Ectodermal cell (in vitro differentiated cells): ENCODE measurements at regions not wholly inside any gene's neighbourhood (a gene's known extent, or its start where the extent isn't known, plus 50 kb on each side); places are given as distances from the start of the nearest gene placed in this dataset.

Experiments used
- H3K27ac ChIP-seq: 2 replicates; pipeline ENCODE4 v1.7.0; 2013; ENCODE audit warnings: mild to moderate bottlenecking, low read depth, low read length; ENCODE audit not compliant: insufficient read depth, poor library complexity, severe bottlenecking
- H3K27me3 ChIP-seq: 2 replicates; pipeline ENCODE4 v1.7.0; 2013; ENCODE audit warnings: mild to moderate bottlenecking, low read length; ENCODE audit not compliant: insufficient read depth, control insufficient read depth, poor library complexity, severe bottlenecking
- H3K36me3 ChIP-seq: one replicate; pipeline ENCODE4 v1.7.0; 2013; ENCODE audit warnings: low read length; ENCODE audit not compliant: control insufficient read depth, insufficient read depth
- H3K4me1 ChIP-seq: one replicate; pipeline ENCODE4 v1.7.0; 2013; ENCODE audit warnings: low read length; ENCODE audit not compliant: control insufficient read depth, insufficient read depth
- H3K4me3 ChIP-seq: 2 replicates; pipeline ENCODE4 v1.7.0; 2013; ENCODE audit warnings: low read depth, low read length, control low read depth; ENCODE audit not compliant: insufficient read depth
- H3K9me3 ChIP-seq: 2 replicates; pipeline ENCODE4 v1.7.0; 2013; ENCODE audit warnings: mild to moderate bottlenecking, low read length, moderate library complexity; ENCODE audit not compliant: control insufficient read depth
- WGBS, 2 experiments: methylation state at CpG; one replicate each; pipeline ENCODE4 v1.1.7; 2013; ENCODE audit warnings: missing lambda C conversion rate in 2 of 2; 5-methylcytosine and 5-hydroxymethylcytosine counted together

DNA sequence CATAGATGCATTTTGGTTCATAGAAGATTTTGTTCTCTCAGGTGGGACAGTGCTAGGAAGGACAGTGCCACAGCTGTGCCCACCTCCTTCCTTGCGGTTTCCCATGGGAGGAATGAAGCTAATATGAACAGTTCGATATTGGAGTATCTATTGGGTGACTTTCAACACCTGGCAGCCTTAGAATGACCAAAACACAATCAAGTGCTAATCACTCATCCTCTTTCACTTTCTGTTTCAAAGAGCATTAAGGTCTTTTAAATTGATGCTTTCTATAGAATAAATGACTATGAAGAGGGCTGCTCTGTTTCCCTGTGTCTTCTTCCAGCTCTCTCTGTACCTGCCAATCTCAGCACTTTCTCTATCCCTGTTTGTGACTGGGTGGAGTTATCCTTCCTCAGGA is 784.0 kb downstream of the MRPL39 start:
- 85 to 94% methylated on average over 2 of the region's 2 CpGs for WGBS, 2 experiments
- Histone ChIP-seq H3K9me3 (no peaks in the 10 kb centered on the region), H3K4me3 (no peak overlapping the region), H3K27ac (no peak overlapping the region), H3K27me3 (no peaks in the 10 kb centered on the region), H3K36me3 (no peaks in the 10 kb centered on the region), H3K4me1 (no peaks in the 10 kb centered on the region)

DNA sequence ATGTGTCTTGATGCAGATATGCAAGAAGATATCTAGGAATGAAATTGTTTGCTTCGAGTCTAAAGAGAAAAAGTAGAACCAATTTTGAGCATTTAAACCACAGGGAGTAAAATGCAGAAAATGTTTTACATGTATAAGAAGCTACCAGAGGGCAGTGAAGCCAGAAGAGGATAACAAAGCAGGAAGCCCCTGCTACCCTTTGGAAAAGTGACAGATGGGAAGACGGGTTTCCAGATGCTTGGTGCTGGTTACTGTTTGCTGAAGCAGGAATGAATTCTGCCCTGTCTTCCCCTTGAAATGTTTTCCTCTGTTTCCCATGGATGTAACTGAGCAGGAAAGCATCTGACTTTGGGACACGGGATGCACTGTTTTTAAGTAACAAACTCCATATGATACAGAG is 822.2 kb downstream of the MRPL39 start:
- H3K4me1 ChIP-seq = no peaks in the 10 kb centered on the region
- H3K27me3 ChIP-seq = no peaks in the 10 kb centered on the region
- H3K4me3 ChIP-seq = no peak overlapping the region
- H3K36me3 ChIP-seq = no peaks in the 10 kb centered on the region
- H3K9me3 ChIP-seq = no peaks in the 10 kb centered on the region
- H3K27ac ChIP-seq = no peak overlapping the region
- 46 to 60% methylated on average over 3 of the region's 3 CpGs for WGBS, 2 experiments

GRCh38 chr21:24781146-24781545 is 826.1 kb downstream of the MRPL39 start:
- H3K27ac ChIP-seq = no peak overlapping the region
- no peaks in the 10 kb centered on the region for H3K9me3 ChIP-seq
- H3K27me3 ChIP-seq = no peaks in the 10 kb centered on the region
- no peaks in the 10 kb centered on the region for H3K4me1 ChIP-seq
- H3K4me3 ChIP-seq = no peak overlapping the region
- H3K36me3 ChIP-seq = no peaks in the 10 kb centered on the region
- WGBS, 2 experiments = 100% methylated on average over 1 to 2 of the region's 2 CpGs

DNA sequence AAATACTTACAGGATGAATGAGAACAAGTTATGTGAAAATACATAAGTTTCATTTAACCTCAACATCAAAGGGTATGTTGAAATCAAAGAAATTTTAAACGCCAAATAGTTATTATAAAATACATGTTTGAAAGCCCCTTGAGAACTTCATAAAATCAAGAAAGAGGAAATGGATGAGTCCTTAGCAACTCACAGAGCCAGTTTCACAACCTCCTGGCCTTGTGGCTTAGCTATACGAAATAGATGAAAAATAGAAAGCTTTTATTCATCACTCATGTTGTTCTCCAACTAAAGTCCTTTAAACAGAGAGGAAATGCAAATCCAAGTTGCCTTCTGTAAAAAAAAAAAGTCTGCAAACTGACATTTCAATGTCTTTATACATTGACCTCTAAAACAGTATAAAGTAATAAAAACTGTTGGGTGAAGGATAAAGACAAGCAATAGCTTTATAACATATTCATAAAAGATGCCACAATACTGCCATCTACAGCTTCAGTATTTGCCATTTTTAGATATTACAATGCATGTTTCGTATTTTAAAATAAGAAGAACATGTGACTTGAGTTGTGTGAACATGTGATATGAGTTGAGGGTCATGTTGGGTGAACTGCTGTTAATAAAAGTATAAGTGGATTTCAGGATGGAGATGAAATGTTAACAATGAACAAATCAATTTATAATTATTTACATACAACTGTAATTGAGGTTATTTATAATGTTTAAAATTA is 847.8 kb downstream of the MRPL39 start:
- Histone ChIP-seq H3K36me3 (no peaks in the 10 kb centered on the region), H3K4me1 (no peaks in the 10 kb centered on the region), H3K4me3 (no peak overlapping the region), H3K27me3 (no peaks in the 10 kb centered on the region), H3K9me3 (no peaks in the 10 kb centered on the region), H3K27ac (no peak overlapping the region)
- 89% methylated on average over 3 of the region's 3 CpGs; no CpG with 5 or more reads in 1 of the 2 experiments for WGBS, 2 experiments

DNA sequence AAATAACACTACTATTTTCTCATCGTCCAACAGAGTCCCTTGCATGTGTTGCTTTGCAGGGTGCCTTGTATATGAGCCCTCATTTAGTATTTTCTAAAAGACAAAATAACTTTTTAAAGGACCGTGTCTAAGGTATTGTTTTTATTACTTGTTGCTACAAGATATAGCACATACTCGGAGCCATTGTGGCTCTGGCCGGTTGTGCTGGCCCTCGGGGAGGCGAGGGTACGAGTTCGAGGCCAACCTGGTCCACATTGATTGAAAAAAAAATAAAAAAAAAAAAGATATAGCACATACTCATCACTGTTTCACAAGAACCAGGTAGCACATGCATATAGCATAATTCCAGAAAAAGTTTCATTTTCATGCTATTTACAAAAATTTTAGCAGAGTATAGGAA is 869.2 kb downstream of the MRPL39 start:
- Histone ChIP-seq H3K4me1 (no peaks in the 10 kb centered on the region), H3K36me3 (no peaks in the 10 kb centered on the region), H3K9me3 (no peaks in the 10 kb centered on the region), H3K4me3 (no peak overlapping the region), H3K27ac (no peak overlapping the region), H3K27me3 (no peaks in the 10 kb centered on the region)
- 86 to 90% methylated on average over 5 to 8 of the region's 8 CpGs for WGBS, 2 experiments

GRCh38 chr21:24737296-24737850 is 869.9 kb downstream of the MRPL39 start:
- Histone ChIP-seq H3K9me3 (no peaks in the 10 kb centered on the region), H3K27me3 (no peaks in the 10 kb centered on the region), H3K36me3 (no peaks in the 10 kb centered on the region), H3K27ac (no peak overlapping the region), H3K4me1 (no peaks in the 10 kb centered on the region), H3K4me3 (no peak overlapping the region)
- WGBS, 2 experiments = 86 to 97% methylated on average over 4 to 5 of the region's 5 CpGs

GRCh38 chr21:24730661-24731060 is 876.6 kb downstream of the MRPL39 start:
- Histone ChIP-seq H3K9me3 (no peaks in the 10 kb centered on the region), H3K27ac (no peak overlapping the region), H3K4me1 (no peaks in the 10 kb centered on the region), H3K36me3 (no peaks in the 10 kb centered on the region), H3K27me3 (no peaks in the 10 kb centered on the region), H3K4me3 (no peak overlapping the region)
- no CpG with 5 or more reads among the region's 1 CpG for WGBS, 2 experiments

DNA sequence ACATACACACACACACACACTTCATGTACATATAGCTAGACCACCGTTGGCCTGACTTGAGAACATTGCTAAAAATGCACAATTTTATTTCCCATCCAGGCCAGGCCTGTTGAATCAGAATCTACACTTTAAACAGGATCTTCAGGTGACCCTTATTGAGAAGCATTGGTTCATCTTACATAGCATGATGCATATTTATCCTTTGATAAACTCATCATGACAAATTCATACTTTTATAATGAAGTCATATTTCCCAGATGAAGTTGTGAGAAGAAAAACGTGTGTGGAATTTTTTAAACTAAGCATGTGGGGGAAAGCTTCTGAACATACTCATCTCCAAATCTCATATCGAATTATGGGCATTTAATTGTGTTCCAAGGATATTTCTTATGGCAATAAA is 877.7 kb downstream of the MRPL39 start:
- no peak overlapping the region for H3K4me3 ChIP-seq
- H3K36me3 ChIP-seq = no peaks in the 10 kb centered on the region
- 89 to 93% methylated on average over 1 of the region's 3 CpGs for WGBS, 2 experiments
- H3K27ac ChIP-seq = no peak overlapping the region
- H3K27me3 ChIP-seq = no peaks in the 10 kb centered on the region
- no peaks in the 10 kb centered on the region for H3K4me1 ChIP-seq
- no peaks in the 10 kb centered on the region for H3K9me3 ChIP-seq

GRCh38 chr21:24727803-24728440 is 879.4 kb downstream of the MRPL39 start:
- Histone ChIP-seq H3K36me3 (no peaks in the 10 kb centered on the region), H3K4me3 (no peak overlapping the region), H3K4me1 (no peaks in the 10 kb centered on the region), H3K27ac (no peak overlapping the region), H3K27me3 (no peaks in the 10 kb centered on the region), H3K9me3 (no peaks in the 10 kb centered on the region)
- WGBS, 2 experiments = 82 to 90% methylated on average over 3 of the region's 4 CpGs

- no peak overlapping the region for H3K4me3 ChIP-seq
- no peaks in the 10 kb centered on the region for H3K36me3 ChIP-seq
- 72 to 77% methylated on average over 2 of the region's 3 CpGs for WGBS, 2 experiments
- no peak overlapping the region for H3K27ac ChIP-seq
- H3K27me3 ChIP-seq = no peaks in the 10 kb centered on the region
- H3K4me1 ChIP-seq = no peaks in the 10 kb centered on the region
- H3K9me3 ChIP-seq = no peaks in the 10 kb centered on the region
Observed at GRCh38 chr21:24716281-24716918, 890.9 kb downstream of the MRPL39 start.
